HEK293T (cell line): ENCODE measurements at regions not wholly inside any gene's neighbourhood (a gene's known extent, or its start where the extent isn't known, plus 50 kb on each side); places are given as distances from the start of the nearest gene placed in this dataset.

Experiments used
- BHLHE40 ChIP-seq: fragments of 450-650 bp; IDR thresholded peaks from 2 replicates; pipeline ENCODE4 v1.6.1; 2016; ENCODE audit warnings: mild to moderate bottlenecking, moderate library complexity, borderline replicate concordance
- ELF4 ChIP-seq: fragments of 450-650 bp; IDR thresholded peaks from 2 replicates; pipeline ENCODE4 v1.6.1; 2017; ENCODE audit warnings: antibody characterized with exemption
- FOXA1 ChIP-seq: fragments of 450-650 bp; IDR thresholded peaks from 2 replicates; pipeline ENCODE4 v1.6.1; 2016; ENCODE audit warnings: mild to moderate bottlenecking
- FOXK2 ChIP-seq: fragments of 450-650 bp; IDR thresholded peaks from 2 replicates; pipeline ENCODE4 v1.6.1; 2016; ENCODE audit warnings: mild to moderate bottlenecking
- FOXM1 ChIP-seq: fragments of 450-650 bp; IDR thresholded peaks from 2 replicates; pipeline ENCODE4 v1.6.1; 2017; ENCODE audit warnings: mild to moderate bottlenecking, borderline replicate concordance
- HDGF ChIP-seq: fragments of 450-650 bp; IDR thresholded peaks from 2 replicates; pipeline ENCODE4 v1.6.1; 2017; ENCODE audit warnings: antibody characterized with exemption, borderline replicate concordance
- L3MBTL2 ChIP-seq: fragments of 450-650 bp; conservative IDR thresholded peaks from 2 replicates; pipeline ENCODE4 v1.6.1; 2016; ENCODE audit warnings: mild to moderate bottlenecking
- PKNOX1 ChIP-seq: fragments of 450-650 bp; IDR thresholded peaks from 2 replicates; pipeline ENCODE4 v1.6.1; 2016
- SP1 ChIP-seq: fragments of 450-650 bp; IDR thresholded peaks from 2 replicates; pipeline ENCODE4 v1.6.1; 2017
- SUZ12 ChIP-seq: fragments of 450-650 bp; IDR thresholded peaks from 2 replicates; pipeline ENCODE4 v1.6.1; 2016; ENCODE audit warnings: mild to moderate bottlenecking
- TARDBP ChIP-seq: fragments of 450-650 bp; IDR thresholded peaks from 2 replicates; pipeline ENCODE4 v1.6.1; 2016

GRCh38 chr5:134063188-134063820 lies 51.2 kb upstream of the TCF7 start:
- TF ChIP-seq FOXM1 (no peak), FOXA1 (no peak), HDGF (no peak), SUZ12 (no peak), PKNOX1 (no peak), SP1 (no peak), ELF4 (no peak), L3MBTL2 (no peak), TARDBP (no peak), FOXK2 (no peak), BHLHE40 (no peak)
